NCI-H2227 (cell line): ENCODE measurements at regions not wholly inside any gene's neighbourhood (a gene's known extent, or its start where the extent isn't known, plus 50 kb on each side); places are given as distances from the start of the nearest gene placed in this dataset.

Experiments
- DNase-seq: peaks from one replicate; lab custom pipeline; 2025; ENCODE audit not compliant: unreplicated experiment; lab: John Stamatoyannopoulos, UW

GRCh38 chr7:94228223-94228622, 166.5 kb upstream of the COL1A2 start:
- DNase-seq, result no peak

DNA sequence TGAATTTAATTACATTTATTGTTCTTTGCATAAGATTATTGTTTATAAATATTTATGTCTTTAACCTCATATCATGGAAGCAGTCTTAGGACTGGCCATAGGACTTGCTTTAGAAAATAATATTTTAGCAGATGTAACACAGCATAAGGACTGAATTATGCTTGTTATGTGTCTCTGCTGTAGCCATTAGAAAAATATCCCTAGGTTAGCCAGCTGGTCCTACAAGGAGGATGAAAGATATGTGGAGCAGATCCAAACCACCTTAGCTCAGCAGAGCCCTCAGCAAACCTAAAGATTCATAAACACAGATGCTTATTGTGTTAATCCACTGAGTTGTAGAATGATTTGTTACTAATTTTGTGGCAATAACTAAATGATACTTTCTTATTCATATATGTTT, 166.0 kb upstream of the COL1A2 start:
- no peak for DNase-seq

DNA sequence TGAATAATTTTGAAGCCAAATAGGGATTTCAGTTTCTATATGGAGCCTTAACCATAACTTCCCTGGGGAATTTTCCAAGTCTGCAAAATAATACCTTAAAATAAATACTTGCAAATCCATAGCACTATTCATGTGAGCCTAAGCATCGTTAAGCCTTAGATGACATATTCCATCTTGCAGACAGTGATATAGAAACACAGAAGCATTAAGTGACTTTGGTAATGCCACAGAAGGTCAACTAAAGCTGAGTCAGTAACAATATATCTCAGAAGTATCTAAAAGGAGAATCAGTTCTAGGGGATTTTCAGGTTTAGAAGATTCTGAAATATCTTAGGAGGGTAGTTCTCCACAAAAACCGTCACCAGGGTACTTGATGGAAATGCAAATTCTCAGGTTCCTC, 163.4 kb upstream of the COL1A2 start:
- DNase-seq, result no peak

DNA sequence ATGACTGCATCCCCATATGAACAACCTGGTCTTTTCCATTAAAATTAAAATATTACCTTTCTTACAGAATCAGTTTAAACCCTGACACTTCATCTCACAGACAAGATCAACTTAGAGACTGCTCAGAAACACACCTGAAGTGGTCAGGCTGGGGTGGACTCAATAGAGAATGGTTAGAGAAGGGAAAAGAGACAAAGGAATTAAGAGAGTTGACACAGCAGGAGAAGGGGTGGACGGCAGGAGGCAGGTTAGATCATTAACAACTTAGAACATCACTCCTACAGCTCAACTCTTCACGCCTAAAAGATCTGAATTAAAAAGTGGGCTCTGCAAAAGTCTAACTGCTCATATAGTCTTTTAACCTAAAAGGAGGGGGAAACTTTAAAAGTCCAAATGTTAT, 157.7 kb upstream of the COL1A2 start:
- DNase-seq, result no peak

DNA sequence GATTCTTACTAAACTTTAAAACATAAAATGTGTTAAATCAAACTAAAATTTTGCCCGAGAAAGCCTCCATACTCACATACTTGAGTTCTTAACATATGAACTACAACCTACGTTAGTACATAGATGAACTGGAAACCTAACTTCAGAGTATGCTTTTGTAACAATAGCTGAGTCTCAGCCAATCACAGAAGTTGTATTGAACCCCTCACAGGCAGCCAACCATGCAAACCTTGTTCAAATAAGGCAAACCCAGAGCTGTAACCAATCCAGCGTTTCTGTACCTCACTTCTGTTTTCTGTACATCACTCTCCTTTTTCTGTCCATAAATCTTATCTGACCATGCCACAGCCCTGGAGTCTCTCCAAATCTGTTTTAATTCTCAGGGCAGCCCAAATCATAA, 157.3 kb upstream of the COL1A2 start:
- no peak for DNase-seq

DNA sequence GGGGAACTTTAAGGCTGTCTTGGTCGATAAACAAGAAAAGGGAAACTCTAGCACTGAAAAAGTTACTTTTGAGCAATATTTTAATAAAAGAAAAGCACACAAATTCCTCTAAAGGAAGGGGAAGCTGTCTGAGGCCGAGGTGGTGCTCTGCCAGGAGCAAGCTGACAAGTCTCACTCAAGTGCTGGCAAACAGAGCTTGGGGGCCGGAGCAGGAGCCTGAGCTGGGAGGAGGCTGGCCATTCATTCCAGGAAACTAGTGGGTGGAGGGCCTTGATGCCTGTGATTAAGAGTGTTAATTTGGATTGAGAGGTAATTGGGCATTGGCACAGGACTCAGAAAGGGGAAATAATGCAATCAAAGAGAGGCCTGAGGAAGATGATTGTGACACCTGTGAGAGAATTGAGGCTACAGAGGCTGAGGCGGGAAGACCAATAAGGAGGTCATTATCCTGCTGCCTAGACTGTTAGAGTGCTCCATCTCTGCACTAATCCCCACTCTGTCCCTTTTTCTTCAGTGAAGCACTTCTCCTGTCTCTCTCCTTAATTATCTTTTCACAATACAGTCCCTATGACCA, 154.9 kb upstream of the COL1A2 start:
- DNase-seq, result peak; percentile 86

DNA sequence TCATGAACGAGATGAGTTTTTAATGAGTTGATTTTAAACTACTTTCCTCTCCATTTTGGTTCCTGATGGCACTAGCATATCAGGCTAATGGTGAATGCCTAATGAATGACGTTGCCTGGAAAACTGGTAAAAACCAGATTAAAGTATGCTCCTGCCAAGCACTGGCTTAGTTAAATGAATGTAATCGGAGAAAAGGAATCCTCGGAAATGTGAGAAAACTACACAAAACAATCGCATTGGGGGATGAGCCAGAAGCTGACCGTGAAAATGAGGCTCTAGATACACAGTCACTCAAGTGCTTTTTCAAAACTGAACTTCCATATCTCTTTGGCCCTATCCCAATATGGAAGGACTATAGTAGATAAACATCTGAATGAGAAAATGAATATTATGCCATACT, 153.8 kb upstream of the COL1A2 start:
- DNase-seq, result no peak

GRCh38 chr7:94241402-94241925, 153.2 kb upstream of the COL1A2 start:
- DNase-seq, result no peak

GRCh38 chr7:94243066-94243711, 151.5 kb upstream of the COL1A2 start:
- DNase-seq, result no peak

- DNase-seq, result no peak
These were observed 149.9 kb upstream of the COL1A2 start for GRCh38 chr7:94244760-94245159.

DNA sequence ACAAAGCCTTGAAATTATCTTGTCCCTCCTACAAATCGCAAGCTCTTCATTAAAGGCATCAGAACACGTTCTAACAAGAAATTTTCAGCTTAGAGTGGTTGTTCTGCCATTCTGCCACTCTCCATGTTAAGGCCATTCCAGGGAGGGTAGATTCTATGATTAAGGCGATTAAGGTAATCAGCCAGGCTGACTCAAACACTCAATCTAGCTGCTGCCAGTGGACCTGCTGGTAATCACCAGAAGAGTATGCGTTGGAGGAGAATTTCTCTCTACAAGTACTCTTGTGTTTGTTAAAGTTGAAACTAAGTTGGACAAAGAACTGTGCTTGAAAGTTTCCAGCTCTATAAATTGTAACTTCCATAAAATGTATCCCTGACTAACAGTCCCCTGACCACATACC, 149.2 kb upstream of the COL1A2 start:
- peak; percentile 59 for DNase-seq

DNA sequence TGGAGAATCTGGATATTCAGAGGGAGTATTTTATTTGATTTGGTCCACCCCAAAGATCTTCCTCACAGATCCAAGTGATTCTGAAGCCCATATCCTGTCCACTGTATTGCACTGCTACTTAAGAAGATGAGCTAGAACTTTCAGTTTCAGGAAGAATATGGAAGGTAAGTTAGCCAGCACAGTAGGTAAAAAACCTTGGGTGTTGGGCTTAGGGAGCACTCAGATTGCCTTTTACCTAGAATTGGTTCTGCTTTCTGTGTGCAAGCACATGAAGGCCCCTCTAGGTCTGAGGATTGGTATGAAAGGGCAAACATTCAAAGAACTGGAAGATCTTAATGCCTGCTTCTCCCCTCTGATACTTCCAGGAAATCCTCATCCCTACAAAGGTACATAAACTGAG, 146.7 kb upstream of the COL1A2 start:
- DNase-seq, result no peak

DNA sequence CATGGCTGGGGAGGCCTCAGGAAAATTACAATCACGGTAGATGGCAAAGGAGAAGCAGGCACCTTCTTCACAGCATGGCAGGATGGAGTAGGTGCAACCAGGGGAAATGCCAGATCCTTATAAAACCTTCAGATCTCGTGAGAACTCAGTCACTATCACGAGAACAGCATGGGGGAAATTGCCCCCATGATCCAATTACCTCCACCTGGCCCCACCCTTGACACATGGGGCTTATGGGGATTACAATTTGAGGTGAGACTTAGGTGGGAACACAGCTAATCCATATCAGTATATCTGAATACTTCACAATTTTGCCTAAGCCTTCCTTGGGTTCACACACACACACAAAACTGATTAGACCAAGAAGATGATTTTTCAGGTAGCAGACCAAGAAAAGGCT, 145.1 kb upstream of the COL1A2 start:
- no peak for DNase-seq

DNA sequence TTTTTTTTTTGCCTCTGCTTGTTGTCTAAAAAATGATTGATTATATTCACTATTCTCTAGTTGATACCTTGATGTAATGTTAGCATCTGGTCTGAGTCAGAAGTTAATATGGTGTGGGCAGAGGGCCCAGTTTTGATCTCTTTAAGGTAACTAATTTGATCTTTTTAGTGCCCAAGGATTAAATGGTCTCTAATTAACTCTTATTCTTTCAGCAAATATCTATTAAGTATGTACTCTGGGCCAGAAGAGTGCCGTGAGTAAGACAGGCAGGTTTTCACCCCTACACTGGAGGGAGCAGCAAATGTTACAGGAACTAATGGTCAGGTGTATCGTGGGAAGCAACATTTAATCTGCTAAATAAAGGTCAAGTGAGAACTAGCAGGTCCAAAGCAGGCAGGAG, 144.6 kb upstream of the COL1A2 start:
- DNase-seq, result peak; percentile 20

DNA sequence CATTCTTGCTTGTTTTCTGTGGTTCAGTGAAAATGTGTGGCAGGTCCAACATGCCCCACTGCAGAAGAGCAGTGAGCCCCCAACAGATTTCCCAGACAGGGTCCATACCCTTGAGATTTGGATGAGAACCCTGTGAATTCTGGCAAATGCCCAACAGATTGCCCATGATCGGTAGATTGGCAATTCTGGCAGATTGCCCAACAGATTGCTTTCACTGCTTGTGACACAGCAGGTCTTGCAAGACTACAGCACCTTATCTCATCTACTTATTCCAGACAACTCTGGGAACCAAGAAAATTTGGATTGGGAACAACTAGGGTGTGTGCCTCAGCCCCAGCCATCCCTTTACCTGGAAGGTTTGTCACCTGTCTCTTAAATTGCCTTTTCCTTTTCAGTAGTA, 143.7 kb upstream of the COL1A2 start:
- DNase-seq, result peak; percentile 33

GRCh38 chr7:94252124-94252523, 142.6 kb upstream of the COL1A2 start:
- DNase-seq, result no peak

DNA sequence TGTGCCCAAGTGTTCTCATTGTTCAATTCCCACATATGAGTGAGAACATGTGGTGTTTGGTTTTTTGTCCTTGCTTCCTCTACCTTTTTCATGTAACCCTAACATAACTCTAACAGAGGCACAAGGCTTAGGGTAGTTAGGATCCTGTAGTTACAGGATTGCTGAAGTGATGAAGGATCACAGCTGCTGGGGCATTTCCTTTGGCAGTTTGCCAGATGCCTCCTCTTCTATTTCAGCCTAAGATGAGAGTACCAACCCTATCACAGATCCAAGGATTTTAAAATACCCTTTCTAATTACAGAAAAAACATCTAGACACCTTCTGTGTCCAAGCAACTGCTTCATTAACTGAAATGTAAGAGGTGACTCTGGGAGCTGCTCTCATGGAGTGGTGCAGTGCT, 141.7 kb upstream of the COL1A2 start:
- peak; percentile 56 for DNase-seq

DNA sequence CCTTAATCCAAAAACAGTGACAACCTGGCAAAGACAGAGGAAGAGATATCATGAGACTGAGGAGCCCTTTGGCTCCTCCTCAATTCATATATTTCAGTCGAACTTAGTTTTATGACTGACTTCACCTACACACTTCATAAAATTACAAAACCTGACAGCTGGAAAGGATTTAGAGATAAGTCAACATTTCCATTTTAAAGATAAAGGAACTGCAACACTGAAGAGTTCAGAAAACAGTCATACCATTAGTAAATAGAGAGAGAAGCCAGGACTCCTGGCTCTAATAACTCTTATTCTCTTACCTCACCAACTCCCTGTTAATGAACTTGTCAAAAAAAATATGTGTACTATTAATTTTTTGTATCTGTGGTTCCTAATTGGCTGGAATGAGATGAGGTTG, 141.0 kb upstream of the COL1A2 start:
- DNase-seq, result no peak

- peak; percentile 36 for DNase-seq
These were observed 136.0 kb upstream of the COL1A2 start for GRCh38 chr7:94258418-94259300.

GRCh38 chr7:94261067-94261466, 133.6 kb upstream of the COL1A2 start:
- no peak for DNase-seq

DNA sequence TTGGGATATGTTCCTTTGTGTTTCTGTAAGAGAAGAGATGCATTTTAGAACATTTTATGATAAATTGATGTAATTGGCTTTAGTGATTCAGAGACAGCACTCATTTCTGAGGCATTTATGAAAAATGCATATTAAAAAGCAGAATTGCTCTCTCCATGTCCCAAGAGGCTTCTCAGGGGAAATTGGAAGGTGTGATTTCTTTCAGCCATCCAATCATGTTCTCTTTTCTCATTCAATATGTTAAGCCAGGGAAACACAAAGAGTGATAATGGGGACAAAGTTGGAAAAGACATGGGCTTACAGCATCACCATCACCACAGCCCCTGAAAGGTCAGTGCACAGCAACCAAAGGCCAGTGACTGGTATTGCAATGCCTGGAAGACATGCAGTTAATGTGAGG, 129.9 kb upstream of the COL1A2 start:
- no peak for DNase-seq

GRCh38 chr7:94265456-94265855, 129.2 kb upstream of the COL1A2 start:
- DNase-seq, result no peak
